ENCODE measurements at regions not wholly inside any gene's neighbourhood (a gene's known extent, or its start where the extent isn't known, plus 50 kb on each side); places are given as distances from the start of the nearest gene placed in this dataset.

GRCh38 chr4:84379917-84380641 lies 119.0 kb downstream of the NKX6-1 start:
- Histone ChIP-seq H3K4me3 (no peak overlapping the region), H3K27me3 (ENCODE audit: insufficient read depth in 3 of 3, low read length in 2 of 3) (peaks cover 2 to 4% (median 2%) of the 10 kb centered on the region in 3 donors), H3K9me3 (no peaks in the 10 kb centered on the region), H3K36me3 (ENCODE audit: insufficient read depth in 1 of 2, low read depth in 1 of 2) (no peaks in the 10 kb centered on the region), H3K4me1 (no peaks in the 10 kb centered on the region), H3K27ac (no peak overlapping the region)
- 47 to 49% (median 48%) methylated on average over 13 of the region's 13 CpGs for WGBS, 3 donors
- TF ChIP-seq CTCF (IDR thresholded peaks at IDR 0.05) = no peak
- intact Hi-C loops (cut with DNase I) = no loop called here
- no peak for DNase-seq
- ATAC-seq = no peak

GRCh38 chr4:84378983-84379382 lies 120.1 kb downstream of the NKX6-1 start:
- Histone ChIP-seq H3K4me1 (no peaks in the 10 kb centered on the region), H3K4me3 (no peak overlapping the region)

GRCh38 chr4:84378356-84378755 lies 120.7 kb downstream of the NKX6-1 start:
- intact Hi-C loops (cut with DNase I) = no loop called here
- WGBS, 3 donors = 71 to 74% (median 73%) methylated on average over 5 of the region's 5 CpGs
- no peak for TF ChIP-seq CTCF (IDR thresholded peaks at IDR 0.05)
- Histone ChIP-seq H3K4me1 (no peaks in the 10 kb centered on the region), H3K27me3 (ENCODE audit: insufficient read depth in 3 of 3, low read length in 2 of 3) (peaks cover 2 to 4% (median 2%) of the 10 kb centered on the region in 3 donors), H3K9me3 (no peaks in the 10 kb centered on the region), H3K27ac (no peak overlapping the region), H3K4me3 (no peak overlapping the region), H3K36me3 (ENCODE audit: insufficient read depth in 1 of 2, low read depth in 1 of 2) (no peaks in the 10 kb centered on the region)
- ATAC-seq = no peak
- no peak for DNase-seq

More at GRCh38 chr4:84378983-84379382, 120.1 kb downstream of the NKX6-1 start:
- peaks cover 2 to 4% (median 2%) of the 10 kb centered on the region in 3 donors for H3K27me3 ChIP-seq (ENCODE audit: insufficient read depth in 3 of 3, low read length in 2 of 3)
- ATAC-seq (no peak), DNase-seq (no peak)
- WGBS, 3 donors = 19 to 23% (median 20%) methylated on average over 4 of the region's 4 CpGs
- no peak for TF ChIP-seq CTCF (IDR thresholded peaks at IDR 0.05)
- intact Hi-C loops (cut with DNase I) = no loop called here
- H3K36me3 ChIP-seq (ENCODE audit: insufficient read depth in 1 of 2, low read depth in 1 of 2) = no peaks in the 10 kb centered on the region
- no peak overlapping the region for H3K27ac ChIP-seq
- H3K9me3 ChIP-seq = no peaks in the 10 kb centered on the region

- no peak for TF ChIP-seq CTCF (IDR thresholded peaks at IDR 0.05)
- no peak overlapping the region for H3K4me3 ChIP-seq
Observed at GRCh38 chr4:84366907-84367306, 132.2 kb downstream of the NKX6-1 start.

GRCh38 chr4:84366161-84366560 lies 132.9 kb downstream of the NKX6-1 start:
- ATAC-seq (no peak), DNase-seq (no peak)
- intact Hi-C loops (cut with DNase I) = no loop called here
- no peaks in the 10 kb centered on the region for H3K4me1 ChIP-seq
- WGBS, 3 donors = 17 to 26% (median 21%) methylated on average over 3 of the region's 3 CpGs
- H3K9me3 ChIP-seq = no peaks in the 10 kb centered on the region
- H3K4me3 ChIP-seq = no peak overlapping the region
- TF ChIP-seq CTCF (IDR thresholded peaks at IDR 0.05) = no peak
- no peaks in the 10 kb centered on the region for H3K36me3 ChIP-seq (ENCODE audit: insufficient read depth in 1 of 2, low read depth in 1 of 2)
- H3K27me3 ChIP-seq (ENCODE audit: insufficient read depth in 3 of 3, low read length in 2 of 3) = no peaks in the 10 kb centered on the region
- H3K27ac ChIP-seq = no peak overlapping the region

More at GRCh38 chr4:84366907-84367306, 132.2 kb downstream of the NKX6-1 start:
- Histone ChIP-seq H3K4me1 (no peaks in the 10 kb centered on the region), H3K27me3 (ENCODE audit: insufficient read depth in 3 of 3, low read length in 2 of 3) (no peaks in the 10 kb centered on the region), H3K9me3 (no peaks in the 10 kb centered on the region), H3K36me3 (ENCODE audit: insufficient read depth in 1 of 2, low read depth in 1 of 2) (no peaks in the 10 kb centered on the region), H3K27ac (no peak overlapping the region)
- intact Hi-C loops (cut with DNase I) = no loop called here
- DNase-seq (no peak), ATAC-seq (no peak)
- WGBS, 3 donors = 87 to 95% (median 91%) methylated on average over 2 of the region's 2 CpGs

All from psoas muscle (tissue), 7 donors.